OCI-LY3 (cell line): ENCODE measurements at regions not wholly inside any gene's neighbourhood (a gene's known extent, or its start where the extent isn't known, plus 50 kb on each side); places are given as distances from the start of the nearest gene placed in this dataset.

Experiments used
- H2AFZ ChIP-seq: fragments of 200-600, 300-600 bp; shearing (Covaris generic); 2 replicates; pipeline ENCODE4 v1.6.0; 2014; ENCODE audit warnings: antibody characterized with exemption, low read depth, low read length
- H3K27ac ChIP-seq: fragments of 200-600, 300-600 bp; sonication (generic); 2 replicates; pipeline ENCODE4 v1.5.1; 2014; ENCODE audit warnings: mild to moderate bottlenecking, low read length, moderate library complexity, mixed read lengths
- H3K27me3 ChIP-seq: fragments of 200-600, 300-600 bp; sonication (generic); 2 replicates; pipeline ENCODE4 v1.6.1; 2014; ENCODE audit warnings: low read depth, low read length, mixed read lengths
- H3K36me3 ChIP-seq: fragments of 200-600, 300-600 bp; sonication (generic); replicated peaks from 2 replicates; pipeline ENCODE3; 2014; ENCODE audit warnings: low read depth, low read length, mixed read lengths
- H3K4me1 ChIP-seq: fragments of 300-600, 200-600 bp; sonication (generic); 2 replicates; pipeline ENCODE4 v1.6.1; 2014; ENCODE audit warnings: low read length, mixed read lengths
- H3K4me2 ChIP-seq: fragments of 200-600, 300-600 bp; sonication (generic); 2 replicates; pipeline ENCODE4 v1.6.1; 2014; ENCODE audit warnings: low read length, mixed read lengths
- H3K4me3 ChIP-seq: fragments of 300-600, 200-600 bp; sonication (generic); 2 replicates; pipeline ENCODE4 v1.5.1; 2014; ENCODE audit warnings: antibody characterized with exemption, mild to moderate bottlenecking, low read length, moderate library complexity
- H3K79me2 ChIP-seq: fragments of 300-600, 200-600 bp; shearing (Covaris generic); 2 replicates; pipeline ENCODE4 v1.6.1; 2014; ENCODE audit warnings: mild to moderate bottlenecking, low read length, mixed read lengths
- H3K9ac ChIP-seq: fragments of 300-600, 200-600 bp; shearing (Covaris generic); 2 replicates; pipeline ENCODE4 v1.6.0; 2014; ENCODE audit warnings: mild to moderate bottlenecking, low read length, moderate library complexity
- H3K9me3 ChIP-seq: fragments of 200-600, 300-600 bp; shearing (Covaris generic); 2 replicates; pipeline ENCODE4 v1.6.1; 2014; ENCODE audit warnings: low read length, mixed read lengths; ENCODE audit not compliant: insufficient read depth
- H4K20me1 ChIP-seq: fragments of 200-600, 300-600 bp; sonication (generic); 2 replicates; pipeline ENCODE4 v1.6.1; 2016; ENCODE audit warnings: low read length, mixed read lengths; ENCODE audit not compliant: insufficient read depth
- CTCF ChIP-seq: fragments of 200-600, 300-600 bp; sonication (generic); IDR thresholded peaks from 2 replicates; pipeline ENCODE4 v1.5.1; 2014; ENCODE audit warnings: antibody characterized with exemption, low read length, low read depth
- EZH2phosphoT487 ChIP-seq: fragments of 200-600 bp; shearing (Covaris generic); IDR thresholded peaks from 2 replicates; pipeline ENCODE4 v1.6.1; 2018; ENCODE audit warnings: antibody characterized with exemption, mixed run types, low read depth

GRCh38 chr17:31593806-31594205 lies 202.3 kb downstream of the RAB11FIP4 start:
- Histone ChIP-seq H3K9ac (no peak overlapping the region), H3K79me2 (no peaks in the 10 kb centered on the region), H3K27ac (no peak overlapping the region), H3K9me3 (no peaks in the 10 kb centered on the region), H3K4me2 (no peak overlapping the region), H4K20me1 (no peaks in the 10 kb centered on the region), H3K36me3 (no peaks in the 10 kb centered on the region), H3K4me3 (no peak overlapping the region), H3K27me3 (no peaks in the 10 kb centered on the region), H2AFZ (no peak overlapping the region), H3K4me1 (peaks cover 8% of the 10 kb centered on the region)
- TF ChIP-seq CTCF (no peak), EZH2phosphoT487 (no peak)

- Histone ChIP-seq H2AFZ (no peak overlapping the region), H3K9ac (no peak overlapping the region), H3K27ac (no peak overlapping the region), H3K4me1 (peaks cover 14% of the 10 kb centered on the region), H3K4me2 (no peak overlapping the region), H3K79me2 (no peaks in the 10 kb centered on the region), H3K9me3 (no peaks in the 10 kb centered on the region), H4K20me1 (no peaks in the 10 kb centered on the region), H3K4me3 (no peak overlapping the region), H3K27me3 (no peaks in the 10 kb centered on the region), H3K36me3 (no peaks in the 10 kb centered on the region)
- TF ChIP-seq EZH2phosphoT487 (no peak), CTCF (no peak)
Observed at GRCh38 chr17:31591924-31592323, 200.4 kb downstream of the RAB11FIP4 start.

GRCh38 chr17:31588512-31588911 lies 197.0 kb downstream of the RAB11FIP4 start:
- H3K4me3 ChIP-seq, result no peak overlapping the region

GRCh38 chr17:31588034-31588433 lies 196.6 kb downstream of the RAB11FIP4 start:
- H3K4me3 ChIP-seq, result no peak overlapping the region
- H3K4me2 ChIP-seq, result no peak overlapping the region
- H3K27me3 ChIP-seq, result no peaks in the 10 kb centered on the region

More at GRCh38 chr17:31588512-31588911, 197.0 kb downstream of the RAB11FIP4 start:
- Histone ChIP-seq H3K79me2 (no peaks in the 10 kb centered on the region), H3K27me3 (no peaks in the 10 kb centered on the region), H4K20me1 (no peaks in the 10 kb centered on the region), H2AFZ (no peak overlapping the region), H3K4me1 (peaks cover 16% of the 10 kb centered on the region), H3K9me3 (no peaks in the 10 kb centered on the region), H3K9ac (no peak overlapping the region), H3K4me2 (no peak overlapping the region), H3K36me3 (no peaks in the 10 kb centered on the region), H3K27ac (no peak overlapping the region)
- no peak for TF ChIP-seq CTCF
- no peak for TF ChIP-seq EZH2phosphoT487

More at GRCh38 chr17:31588034-31588433, 196.6 kb downstream of the RAB11FIP4 start:
- Histone ChIP-seq H3K79me2 (no peaks in the 10 kb centered on the region), H3K9me3 (no peaks in the 10 kb centered on the region), H3K36me3 (no peaks in the 10 kb centered on the region), H3K4me1 (peaks cover 11% of the 10 kb centered on the region), H2AFZ (no peak overlapping the region), H4K20me1 (no peaks in the 10 kb centered on the region), H3K27ac (no peak overlapping the region), H3K9ac (no peak overlapping the region)
- TF ChIP-seq CTCF (no peak), EZH2phosphoT487 (no peak)
